ENCODE measurements at regions not wholly inside any gene's neighbourhood (a gene's known extent, or its start where the extent isn't known, plus 50 kb on each side); places are given as distances from the start of the nearest gene placed in this dataset.

DNA sequence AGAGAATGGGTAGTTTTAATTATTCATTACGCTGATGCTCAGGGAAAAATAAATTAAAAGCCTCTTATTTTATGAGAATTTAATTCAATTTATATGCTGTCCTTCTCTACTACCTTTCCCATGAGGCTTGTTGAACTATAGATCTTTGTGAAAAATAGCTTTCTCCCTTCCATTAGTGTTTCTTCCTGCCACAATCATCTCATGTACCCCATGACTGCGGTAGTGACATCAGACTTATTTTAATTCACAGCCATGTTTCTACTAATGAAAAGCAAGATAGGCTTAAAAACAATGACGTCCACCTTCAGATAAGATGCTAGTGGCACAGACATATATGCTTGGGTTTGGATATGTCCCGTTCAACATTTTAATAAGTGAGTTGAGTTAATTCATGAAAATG, 87.4 kb upstream of the TMEM47 start:
- Histone ChIP-seq H3K27me3 (ENCODE audit: control insufficient read depth in 2 of 2, insufficient read depth in 2 of 2, low read length in 2 of 2) (no peaks in the 10 kb centered on the region), H3K36me3 (ENCODE audit: control insufficient read depth in 2 of 2, extremely low read depth in 1 of 2, insufficient read depth in 2 of 2, low read length in 2 of 2) (no peaks in the 10 kb centered on the region), H3K27ac (ENCODE audit: insufficient read depth, low read depth, low read length) (no peak overlapping the region), H3K4me2 (ENCODE audit: insufficient read depth, low read length) (no peak overlapping the region), H3K4me3 (replicated peaks in 1 of 3; ENCODE audit: insufficient read depth in 1 of 3, low read depth in 1 of 3, low read length in 3 of 3) (no peak overlapping the region), H2AFZ (ENCODE audit: low read depth, low read length) (no peak overlapping the region), H3K4me1 (ENCODE audit: control insufficient read depth, extremely low read depth, insufficient read depth, low read length) (no peaks in the 10 kb centered on the region), H3K9ac (replicated peaks; ENCODE audit: extremely low read depth, insufficient read depth, low read length) (no peak overlapping the region), H3K79me2 (ENCODE audit: control insufficient read depth, insufficient read depth, low read length) (no peaks in the 10 kb centered on the region), H4K20me1 (replicated peaks; ENCODE audit: control insufficient read depth, extremely low read depth, insufficient read depth, low read length) (no peaks in the 10 kb centered on the region), H3K9me3 (replicated peaks; ENCODE audit: control insufficient read depth, insufficient read depth, low read length) (no peaks in the 10 kb centered on the region), H3K9me1 (replicated peaks; ENCODE audit: control insufficient read depth, extremely low read depth, insufficient read depth, low read length) (no peaks in the 10 kb centered on the region)
- ChIA-PET CTCF (no interaction called here), POLR2A (no interaction called here)
- TF ChIP-seq JUN (IDR thresholded peaks at IDR 0.05; ENCODE audit: borderline replicate concordance, insufficient read depth, insufficient read length, low read depth), result no peak
- no peak for TF ChIP-seq FOS (IDR thresholded peaks at IDR 0.05; ENCODE audit: borderline replicate concordance, insufficient read depth, low read length)
- TF ChIP-seq EZH2 (IDR thresholded peaks at IDR 0.05; ENCODE audit: borderline replicate concordance, low read depth, low read length, severe bottlenecking), result no peak
- TF ChIP-seq POLR2AphosphoS5 (IDR thresholded peaks at IDR 0.05; ENCODE audit: insufficient read depth, low read depth, low read length), result no peak
- TF ChIP-seq, protein P1, sequence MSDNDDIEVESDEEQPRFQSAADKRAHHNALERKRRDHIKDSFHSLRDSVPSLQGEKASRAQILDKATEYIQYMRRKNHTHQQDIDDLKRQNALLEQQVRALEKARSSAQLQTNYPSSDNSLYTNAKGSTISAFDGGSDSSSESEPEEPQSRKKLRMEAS (IDR thresholded peaks at IDR 0.05; ENCODE audit: insufficient read depth, insufficient read length), result no peak
- no peak for TF ChIP-seq POLR2A (IDR thresholded peaks at IDR 0.05; ENCODE audit: low read depth, low read length)
- FAIRE-seq (no peak), DNase-seq (ENCODE audit: low read depth, low spot score) (no peak)
- dilution Hi-C loops (cut with MboI; ENCODE audit: extremely low pct_ligation_motif_present, low sequenced_read_pairs) (no loop called here), intact Hi-C loops (cut with micrococcal nuclease) (no loop called here)
- no TSS peak for BruUV-seq (replicated peaks)

DNA sequence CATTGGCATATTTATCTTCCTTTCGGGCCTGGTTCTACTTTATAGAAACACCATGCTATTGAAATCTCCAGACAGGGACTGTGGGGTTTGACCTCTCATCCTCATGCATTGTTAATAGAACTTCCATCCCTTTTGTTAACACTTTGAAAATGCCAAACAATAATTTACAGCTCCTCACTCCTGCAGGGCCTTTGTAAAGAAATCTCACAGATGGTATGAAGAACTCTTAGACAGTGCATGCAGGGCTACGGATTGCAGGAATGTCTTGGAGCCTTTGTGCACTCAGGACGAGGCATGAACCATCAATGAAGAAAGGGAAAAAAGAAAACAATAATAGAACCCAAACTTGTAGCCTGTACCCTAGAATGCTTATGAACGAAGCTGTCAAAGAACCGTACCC, 92.8 kb upstream of the TMEM47 start:
- H3K9ac ChIP-seq (replicated peaks; ENCODE audit: extremely low read depth, insufficient read depth, low read length), result no peak overlapping the region
- H3K4me3 ChIP-seq (replicated peaks in 1 of 3; ENCODE audit: insufficient read depth in 1 of 3, low read depth in 1 of 3, low read length in 3 of 3), result no peak overlapping the region
- ChIA-PET CTCF (no interaction called here), POLR2A (no interaction called here)
- H3K9me3 ChIP-seq (replicated peaks; ENCODE audit: control insufficient read depth, insufficient read depth, low read length), result no peaks in the 10 kb centered on the region
- no TSS peak for BruUV-seq (replicated peaks)
- no peaks in the 10 kb centered on the region for H3K4me1 ChIP-seq (ENCODE audit: control insufficient read depth, extremely low read depth, insufficient read depth, low read length)
- dilution Hi-C loops (cut with MboI; ENCODE audit: extremely low pct_ligation_motif_present, low sequenced_read_pairs) (no loop called here), intact Hi-C loops (cut with micrococcal nuclease) (no loop called here)
- H3K4me2 ChIP-seq (ENCODE audit: insufficient read depth, low read length), result no peak overlapping the region
- H4K20me1 ChIP-seq (replicated peaks; ENCODE audit: control insufficient read depth, extremely low read depth, insufficient read depth, low read length), result no peaks in the 10 kb centered on the region
- H3K27ac ChIP-seq (ENCODE audit: insufficient read depth, low read depth, low read length), result no peak overlapping the region
- H3K9me1 ChIP-seq (replicated peaks; ENCODE audit: control insufficient read depth, extremely low read depth, insufficient read depth, low read length), result no peaks in the 10 kb centered on the region
- TF ChIP-seq, protein P1 (IDR thresholded peaks at IDR 0.05; ENCODE audit: insufficient read depth, insufficient read length), result no peak
- TF ChIP-seq POLR2AphosphoS5 (IDR thresholded peaks at IDR 0.05; ENCODE audit: insufficient read depth, low read depth, low read length) (no peak), EZH2 (IDR thresholded peaks at IDR 0.05; ENCODE audit: borderline replicate concordance, low read depth, low read length, severe bottlenecking) (no peak), GATA2 (IDR thresholded peaks at IDR 0.05; ENCODE audit: insufficient read depth, insufficient read length, low read depth, low read length) (no peak), MYC (IDR thresholded peaks at IDR 0.05; ENCODE audit: low read depth, low read length) (no peak), FOS (IDR thresholded peaks at IDR 0.05; ENCODE audit: borderline replicate concordance, insufficient read depth, low read length) (no peak), JUN (IDR thresholded peaks at IDR 0.05; ENCODE audit: borderline replicate concordance, insufficient read depth, insufficient read length, low read depth) (no peak), POLR2A (IDR thresholded peaks at IDR 0.05; ENCODE audit: low read depth, low read length) (no peak)
- TF ChIP-seq, protein P2, sequence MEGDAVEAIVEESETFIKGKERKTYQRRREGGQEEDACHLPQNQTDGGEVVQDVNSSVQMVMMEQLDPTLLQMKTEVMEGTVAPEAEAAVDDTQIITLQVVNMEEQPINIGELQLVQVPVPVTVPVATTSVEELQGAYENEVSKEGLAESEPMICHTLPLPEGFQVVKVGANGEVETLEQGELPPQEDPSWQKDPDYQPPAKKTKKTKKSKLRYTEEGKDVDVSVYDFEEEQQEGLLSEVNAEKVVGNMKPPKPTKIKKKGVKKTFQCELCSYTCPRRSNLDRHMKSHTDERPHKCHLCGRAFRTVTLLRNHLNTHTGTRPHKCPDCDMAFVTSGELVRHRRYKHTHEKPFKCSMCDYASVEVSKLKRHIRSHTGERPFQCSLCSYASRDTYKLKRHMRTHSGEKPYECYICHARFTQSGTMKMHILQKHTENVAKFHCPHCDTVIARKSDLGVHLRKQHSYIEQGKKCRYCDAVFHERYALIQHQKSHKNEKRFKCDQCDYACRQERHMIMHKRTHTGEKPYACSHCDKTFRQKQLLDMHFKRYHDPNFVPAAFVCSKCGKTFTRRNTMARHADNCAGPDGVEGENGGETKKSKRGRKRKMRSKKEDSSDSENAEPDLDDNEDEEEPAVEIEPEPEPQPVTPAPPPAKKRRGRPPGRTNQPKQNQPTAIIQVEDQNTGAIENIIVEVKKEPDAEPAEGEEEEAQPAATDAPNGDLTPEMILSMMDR (IDR thresholded peaks at IDR 0.05; ENCODE audit: extremely low read depth in 1 of 2, insufficient read depth in 1 of 2, low read depth in 1 of 2, low read length in 2 of 2), result no peak
- FAIRE-seq (no peak), DNase-seq (ENCODE audit: low read depth, low spot score) (no peak)
- H3K79me2 ChIP-seq (ENCODE audit: control insufficient read depth, insufficient read depth, low read length), result no peaks in the 10 kb centered on the region
- no peaks in the 10 kb centered on the region for H3K27me3 ChIP-seq (ENCODE audit: control insufficient read depth in 2 of 2, insufficient read depth in 2 of 2, low read length in 2 of 2)
- no peaks in the 10 kb centered on the region for H3K36me3 ChIP-seq (ENCODE audit: control insufficient read depth in 2 of 2, extremely low read depth in 1 of 2, insufficient read depth in 2 of 2, low read length in 2 of 2)
- no peak overlapping the region for H2AFZ ChIP-seq (ENCODE audit: low read depth, low read length)

Measured in endothelial cell of umbilical vein (primary cell).